SK-N-SH (cell line): ENCODE measurements at regions not wholly inside any gene's neighbourhood (a gene's known extent, or its start where the extent isn't known, plus 50 kb on each side); places are given as distances from the start of the nearest gene placed in this dataset.

Experiments
- EP300 ChIP-seq, 2 experiments: IDR thresholded peaks; 2 replicates each; pipeline versions ENCODE4 v1.4.0 to v1.6.1; 2012; ENCODE audit warnings: borderline replicate concordance in 1 of 2, low read depth in 1 of 2, low read length in 1 of 2
- GATA2 ChIP-seq: sonication (generic); formaldehyde crosslinking; IDR thresholded peaks from 2 replicates; pipeline ENCODE4 v1.5.0; 2020; ENCODE audit warnings: mild to moderate bottlenecking, missing genetic modification reagents
- MXI1 ChIP-seq: IDR thresholded peaks from 2 replicates; pipeline ENCODE4 v1.6.1; 2012; ENCODE audit warnings: mild to moderate bottlenecking, low read depth, low read length, improper control_type of control experiment
- NRF1 ChIP-seq: IDR thresholded peaks from 2 replicates; pipeline ENCODE4 v1.6.1; 2012; ENCODE audit warnings: low read depth, mild to moderate bottlenecking, low read length
- RAD21 ChIP-seq: IDR thresholded peaks from 2 replicates; pipeline ENCODE4 v1.6.1; 2012; ENCODE audit warnings: mild to moderate bottlenecking, low read length
- RFX5 ChIP-seq: IDR thresholded peaks from 2 replicates; pipeline ENCODE4 v1.6.1; 2012; ENCODE audit warnings: mild to moderate bottlenecking, improper control_type of control experiment, low read length
- TF ChIP-seq, protein P1 (sequence below): fragments of 200-600 bp; sonication (generic); IDR thresholded peaks from 2 replicates; pipeline ENCODE4 v1.6.1; 2017; ENCODE audit warnings: antibody characterized with exemption, mild to moderate bottlenecking, moderate library complexity
- TF ChIP-seq, protein P2 (sequence below): fragments of 150-350 bp; IDR thresholded peaks from 2 replicates; pipeline ENCODE4 v1.6.1; 2016; ENCODE audit warnings: mild to moderate bottlenecking, low read depth, low read length

- TF ChIP-seq, protein P1, sequence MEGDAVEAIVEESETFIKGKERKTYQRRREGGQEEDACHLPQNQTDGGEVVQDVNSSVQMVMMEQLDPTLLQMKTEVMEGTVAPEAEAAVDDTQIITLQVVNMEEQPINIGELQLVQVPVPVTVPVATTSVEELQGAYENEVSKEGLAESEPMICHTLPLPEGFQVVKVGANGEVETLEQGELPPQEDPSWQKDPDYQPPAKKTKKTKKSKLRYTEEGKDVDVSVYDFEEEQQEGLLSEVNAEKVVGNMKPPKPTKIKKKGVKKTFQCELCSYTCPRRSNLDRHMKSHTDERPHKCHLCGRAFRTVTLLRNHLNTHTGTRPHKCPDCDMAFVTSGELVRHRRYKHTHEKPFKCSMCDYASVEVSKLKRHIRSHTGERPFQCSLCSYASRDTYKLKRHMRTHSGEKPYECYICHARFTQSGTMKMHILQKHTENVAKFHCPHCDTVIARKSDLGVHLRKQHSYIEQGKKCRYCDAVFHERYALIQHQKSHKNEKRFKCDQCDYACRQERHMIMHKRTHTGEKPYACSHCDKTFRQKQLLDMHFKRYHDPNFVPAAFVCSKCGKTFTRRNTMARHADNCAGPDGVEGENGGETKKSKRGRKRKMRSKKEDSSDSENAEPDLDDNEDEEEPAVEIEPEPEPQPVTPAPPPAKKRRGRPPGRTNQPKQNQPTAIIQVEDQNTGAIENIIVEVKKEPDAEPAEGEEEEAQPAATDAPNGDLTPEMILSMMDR, result no peak
- TF ChIP-seq, protein P2, sequence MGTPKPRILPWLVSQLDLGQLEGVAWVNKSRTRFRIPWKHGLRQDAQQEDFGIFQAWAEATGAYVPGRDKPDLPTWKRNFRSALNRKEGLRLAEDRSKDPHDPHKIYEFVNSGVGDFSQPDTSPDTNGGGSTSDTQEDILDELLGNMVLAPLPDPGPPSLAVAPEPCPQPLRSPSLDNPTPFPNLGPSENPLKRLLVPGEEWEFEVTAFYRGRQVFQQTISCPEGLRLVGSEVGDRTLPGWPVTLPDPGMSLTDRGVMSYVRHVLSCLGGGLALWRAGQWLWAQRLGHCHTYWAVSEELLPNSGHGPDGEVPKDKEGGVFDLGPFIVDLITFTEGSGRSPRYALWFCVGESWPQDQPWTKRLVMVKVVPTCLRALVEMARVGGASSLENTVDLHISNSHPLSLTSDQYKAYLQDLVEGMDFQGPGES, result no peak
- no peak for TF ChIP-seq NRF1
- no peak for TF ChIP-seq MXI1
- no peak for TF ChIP-seq EP300 (IDR thresholded peaks at IDR 0.05; ENCODE audit: borderline replicate concordance in 1 of 2, low read depth in 1 of 2, low read length in 1 of 2)
- no peak for TF ChIP-seq RFX5
- no peak for TF ChIP-seq GATA2 (CRISPR knock-in tag)
- no peak for TF ChIP-seq RAD21
Observed at GRCh38 chr1:80468356-80468755, 1332.4 kb upstream of the ADGRL2 start.
